Tibial nerve (tissue), 4 donors: ENCODE measurements at regions not wholly inside any gene's neighbourhood (a gene's known extent, or its start where the extent isn't known, plus 50 kb on each side); places are given as distances from the start of the nearest gene placed in this dataset.

Source experiments
- DNase-seq, 2 donors: peaks; one replicate each; pipeline ENCODE4 v3.0.0-alpha.2; 2019; ENCODE audit warnings: low spot score in 2 of 2
- H3K27ac ChIP-seq, 4 donors: fragments of 200-600 bp; sonication (generic) in 3 of 4; one replicate each; pipeline ENCODE4 v1.5.1; 2017 to 2019; ENCODE audit warnings: mild to moderate bottlenecking in 1 of 4
- H3K27me3 ChIP-seq, 2 donors: fragments of 200-600 bp; sonication (generic) in 1 of 2; one replicate each; pipeline versions ENCODE4 v1.5.1 to v1.6.0; 2017 to 2019
- H3K36me3 ChIP-seq, 3 donors: fragments of 200-600 bp; sonication (generic); one replicate each; pipeline ENCODE4 v1.5.1; 2018 to 2019
- H3K4me1 ChIP-seq, 4 donors: fragments of 200-600 bp; sonication (generic) in 3 of 4; one replicate each; pipeline ENCODE4 v1.5.1; 2017 to 2019
- H3K4me3 ChIP-seq, 4 donors: fragments of 200-600 bp; sonication (generic) in 3 of 4; one replicate each; pipeline ENCODE4 v1.5.1; 2017 to 2019; ENCODE audit warnings: mild to moderate bottlenecking in 1 of 4, moderate library complexity in 1 of 4
- H3K9me3 ChIP-seq, 4 donors: fragments of 200-600 bp; sonication (generic) in 3 of 4; one replicate each; pipeline ENCODE4 v1.5.1; 2017 to 2019
- CTCF ChIP-seq, 5 experiments: fragments of 200-600 bp in 3 of 5; fragments of 450-650 bp in 2 of 5; sonication (generic) in 3 of 5; IDR thresholded peaks; one replicate each; pipeline ENCODE4 v1.5.1; 2016 to 2019; ENCODE audit warnings: antibody characterized with exemption in 5 of 5, mild to moderate bottlenecking in 3 of 5, moderate library complexity in 2 of 5
- EP300 ChIP-seq, 2 donors: sonication (generic); formaldehyde crosslinking; IDR thresholded peaks; one replicate each; pipeline ENCODE4 v1.6.1; 2017; ENCODE audit warnings: antibody characterized with exemption in 2 of 2, mild to moderate bottlenecking in 1 of 2
- POLR2A ChIP-seq, 2 donors: fragments of 450-650 bp; IDR thresholded peaks; one replicate each; pipeline ENCODE4 v1.6.1; 2017; ENCODE audit warnings: antibody characterized with exemption in 2 of 2, mild to moderate bottlenecking in 2 of 2, moderate library complexity in 2 of 2
- WGBS, 2 donors: methylation state at CpG; one replicate each; pipeline ENCODE4 v1.1.5; 2018; 5-methylcytosine and 5-hydroxymethylcytosine counted together

GRCh38 chr13:40340368-40341095 lies 325.9 kb downstream of the FOXO1 start:
- Histone ChIP-seq H3K27me3 (no peaks in the 10 kb centered on the region), H3K4me1 (peaks cover 0 to 45% (median 8%) of the 10 kb centered on the region in 4 donors)

GRCh38 chr13:40341096-40341471 lies 325.4 kb downstream of the FOXO1 start:
- H3K4me1 ChIP-seq, result peaks cover 0 to 46% (median 10%) of the 10 kb centered on the region in 4 donors
- no peaks in the 10 kb centered on the region for H3K36me3 ChIP-seq
- no peaks in the 10 kb centered on the region for H3K9me3 ChIP-seq
- no peaks in the 10 kb centered on the region for H3K27me3 ChIP-seq
- H3K27ac ChIP-seq, result no peak overlapping the region
- no peak for DNase-seq
- WGBS, 2 donors, result 55 to 83% methylated on average over 1 of the region's 1 CpG
- H3K4me3 ChIP-seq, result no peak overlapping the region
- TF ChIP-seq POLR2A (IDR thresholded peaks at IDR 0.05) (no peak), EP300 (IDR thresholded peaks at IDR 0.05) (no peak), CTCF (IDR thresholded peaks at IDR 0.05) (no peak)

More at GRCh38 chr13:40340368-40341095, 325.9 kb downstream of the FOXO1 start:
- no peak for TF ChIP-seq CTCF (IDR thresholded peaks at IDR 0.05)
- TF ChIP-seq POLR2A (IDR thresholded peaks at IDR 0.05), result no peak
- no peak for TF ChIP-seq EP300 (IDR thresholded peaks at IDR 0.05)
- H3K9me3 ChIP-seq, result no peaks in the 10 kb centered on the region
- H3K4me3 ChIP-seq, result no peak overlapping the region
- H3K36me3 ChIP-seq, result no peaks in the 10 kb centered on the region
- 62 to 66% methylated on average over 6 of the region's 6 CpGs for WGBS, 2 donors
- H3K27ac ChIP-seq, result no peak overlapping the region
- no peak for DNase-seq

GRCh38 chr13:40341501-40341900 lies 324.9 kb downstream of the FOXO1 start:
- TF ChIP-seq POLR2A (IDR thresholded peaks at IDR 0.05) (no peak), EP300 (IDR thresholded peaks at IDR 0.05) (no peak), CTCF (IDR thresholded peaks at IDR 0.05) (no peak)
- Histone ChIP-seq H3K36me3 (no peaks in the 10 kb centered on the region), H3K4me3 (no peak overlapping the region), H3K27ac (no peak overlapping the region), H3K9me3 (no peaks in the 10 kb centered on the region), H3K4me1 (peaks cover 0 to 46% (median 8%) of the 10 kb centered on the region in 4 donors), H3K27me3 (no peaks in the 10 kb centered on the region)
- DNase-seq, result no peak
- WGBS, 2 donors, result 68 to 72% methylated on average over 3 of the region's 3 CpGs

- no peak for TF ChIP-seq CTCF (IDR thresholded peaks at IDR 0.05)
- TF ChIP-seq POLR2A (IDR thresholded peaks at IDR 0.05), result no peak
- no peak for TF ChIP-seq EP300 (IDR thresholded peaks at IDR 0.05)
- H3K4me1 ChIP-seq, result peaks cover 0 to 41% (median 8%) of the 10 kb centered on the region in 4 donors
- no peak overlapping the region for H3K27ac ChIP-seq
- WGBS, 2 donors, result 81 to 83% methylated on average over 7 of the region's 7 CpGs
- no peaks in the 10 kb centered on the region for H3K9me3 ChIP-seq
- H3K4me3 ChIP-seq, result no peak overlapping the region
- no peak for DNase-seq
- H3K36me3 ChIP-seq, result no peaks in the 10 kb centered on the region
- H3K27me3 ChIP-seq, result no peaks in the 10 kb centered on the region
These were observed 324.0 kb downstream of the FOXO1 start for GRCh38 chr13:40342461-40342860.

GRCh38 chr13:40342901-40343300 lies 323.5 kb downstream of the FOXO1 start:
- Histone ChIP-seq H3K27ac (no peak overlapping the region), H3K4me1 (peaks cover 0 to 41% (median 8%) of the 10 kb centered on the region in 4 donors), H3K4me3 (no peak overlapping the region), H3K9me3 (no peaks in the 10 kb centered on the region), H3K27me3 (no peaks in the 10 kb centered on the region), H3K36me3 (no peaks in the 10 kb centered on the region)
- no peak for DNase-seq
- TF ChIP-seq POLR2A (IDR thresholded peaks at IDR 0.05), result no peak
- no peak for TF ChIP-seq CTCF (IDR thresholded peaks at IDR 0.05)
- no peak for TF ChIP-seq EP300 (IDR thresholded peaks at IDR 0.05)
- 89 to 94% methylated on average over 3 of the region's 3 CpGs for WGBS, 2 donors
